Skeletal muscle tissue (tissue), 3 donors: ENCODE measurements at regions not wholly inside any gene's neighbourhood (a gene's known extent, or its start where the extent isn't known, plus 50 kb on each side); places are given as distances from the start of the nearest gene placed in this dataset.
"Not testable (repeated sequence)": the region's sequence is repeated elsewhere in the genome, so short reads cannot be mapped to it uniquely, and the experiment has no call there.

Experiments
- H3K27ac ChIP-seq: one replicate; pipeline ENCODE4 v1.7.0; 2013; ENCODE audit warnings: mild to moderate bottlenecking, low read depth, low read length, inconsistent platforms
- H3K27me3 ChIP-seq, 3 donors: one replicate each; pipeline ENCODE4 v1.7.0; 2013; ENCODE audit warnings: low read length in 3 of 3; ENCODE audit not compliant: control insufficient read depth in 3 of 3, insufficient read depth in 3 of 3
- H3K36me3 ChIP-seq, 3 donors: one replicate each; pipeline ENCODE4 v1.7.0; 2013; ENCODE audit warnings: low read length in 3 of 3; ENCODE audit not compliant: control insufficient read depth in 3 of 3, insufficient read depth in 3 of 3
- H3K4me1 ChIP-seq, 3 donors: one replicate each; pipeline ENCODE4 v1.7.0; 2013; ENCODE audit warnings: low read length in 3 of 3, mild to moderate bottlenecking in 3 of 3; ENCODE audit not compliant: control insufficient read depth in 3 of 3, insufficient read depth in 3 of 3
- H3K4me3 ChIP-seq, 3 donors: one replicate each; pipeline ENCODE4 v1.7.0; 2013; ENCODE audit warnings: low read length in 3 of 3
- H3K9ac ChIP-seq, 3 donors: one replicate each; pipeline ENCODE4 v1.7.0; 2013; ENCODE audit warnings: low read length in 3 of 3, mild to moderate bottlenecking in 3 of 3, moderate library complexity in 2 of 3, low read depth in 1 of 3
- H3K9me3 ChIP-seq, 3 donors: one replicate each; pipeline ENCODE4 v1.7.0; 2013; ENCODE audit warnings: low read length in 3 of 3; ENCODE audit not compliant: control insufficient read depth in 3 of 3
- donor health status: Osteomylitis.

DNA sequence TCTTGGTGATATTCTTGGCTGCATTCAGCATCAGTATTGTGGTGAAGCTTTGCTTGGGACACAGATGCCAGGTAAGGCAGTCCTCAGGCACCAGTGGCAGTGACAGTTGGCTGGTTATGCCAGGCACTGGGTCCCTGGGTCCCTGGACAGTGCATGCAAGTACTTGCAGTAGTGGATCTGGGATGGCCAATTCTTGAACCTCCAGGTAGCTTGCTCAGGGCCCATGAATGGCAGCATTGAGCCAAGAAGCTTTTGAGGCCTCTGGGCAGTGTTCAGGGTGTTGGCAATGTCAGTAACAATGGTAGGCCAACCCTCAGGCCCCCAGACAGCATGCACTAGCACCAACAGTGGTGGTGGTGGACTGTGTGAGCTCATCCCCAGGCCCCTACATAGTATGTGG is 106.8 kb upstream of the ANXA10 start:
- peak overlapping the region in 1 of 3 donors; percentile 29 for H3K4me3 ChIP-seq
- no peak overlapping the region for H3K9ac ChIP-seq
- H3K27ac ChIP-seq: no peak overlapping the region
- H3K9me3 ChIP-seq: peaks cover 0 to 4% (median 0%) of the 10 kb centered on the region in 3 donors
- H3K4me1 ChIP-seq: no peaks in the 10 kb centered on the region
- no peaks in the 10 kb centered on the region for H3K27me3 ChIP-seq
- H3K36me3 ChIP-seq: no peaks in the 10 kb centered on the region

DNA sequence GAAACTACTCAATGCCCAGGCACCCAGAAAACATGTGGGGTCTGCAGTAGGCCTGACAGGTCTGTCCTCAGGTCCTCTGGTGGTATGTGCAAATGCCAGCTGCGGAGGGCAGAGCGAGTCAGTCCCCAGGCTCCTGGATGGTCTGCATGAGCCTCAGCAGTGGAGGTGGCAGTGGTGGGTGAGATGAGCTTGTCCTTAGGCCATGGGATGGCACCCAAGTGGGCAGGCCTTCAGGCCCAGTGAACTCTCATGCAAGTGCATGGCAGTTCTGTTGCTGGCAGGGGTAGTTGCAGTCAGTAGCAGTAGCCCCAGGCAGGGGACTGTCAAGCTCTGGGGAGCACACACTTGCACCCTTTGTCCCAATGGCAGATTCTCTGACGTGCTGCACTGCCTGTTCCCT is 106.3 kb upstream of the ANXA10 start:
- H3K27ac ChIP-seq: no peak overlapping the region
- peaks cover 0 to 4% (median 0%) of the 10 kb centered on the region in 3 donors for H3K9me3 ChIP-seq

DNA sequence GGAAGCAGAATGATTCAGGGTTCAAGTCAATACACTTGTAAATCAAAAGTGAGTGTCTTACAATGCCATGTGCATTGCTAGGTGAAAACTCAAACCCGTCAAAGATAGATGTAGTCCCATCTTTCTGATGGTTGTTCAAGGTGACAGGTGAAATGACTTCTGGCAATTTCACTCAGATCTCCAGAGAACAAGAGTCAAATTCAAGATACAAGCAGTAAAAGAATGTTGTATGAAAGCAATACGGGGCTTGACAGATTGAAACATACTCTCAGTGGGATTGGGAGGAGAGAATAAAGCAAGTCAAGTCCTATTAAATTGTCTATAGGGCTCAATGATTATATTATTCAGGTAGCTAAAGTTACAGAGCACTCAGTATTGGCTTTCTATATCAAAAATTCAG is 105.1 kb upstream of the ANXA10 start:
- peaks cover 0 to 4% (median 0%) of the 10 kb centered on the region in 3 donors for H3K9me3 ChIP-seq
- H3K9ac ChIP-seq: no peak overlapping the region

More for the DNA sequence above, 106.3 kb upstream of the ANXA10 start:
- Histone ChIP-seq H3K4me3 (no peak overlapping the region), H3K4me1 (no peaks in the 10 kb centered on the region), H3K36me3 (no peaks in the 10 kb centered on the region), H3K27me3 (no peaks in the 10 kb centered on the region), H3K9ac (no peak overlapping the region)

DNA sequence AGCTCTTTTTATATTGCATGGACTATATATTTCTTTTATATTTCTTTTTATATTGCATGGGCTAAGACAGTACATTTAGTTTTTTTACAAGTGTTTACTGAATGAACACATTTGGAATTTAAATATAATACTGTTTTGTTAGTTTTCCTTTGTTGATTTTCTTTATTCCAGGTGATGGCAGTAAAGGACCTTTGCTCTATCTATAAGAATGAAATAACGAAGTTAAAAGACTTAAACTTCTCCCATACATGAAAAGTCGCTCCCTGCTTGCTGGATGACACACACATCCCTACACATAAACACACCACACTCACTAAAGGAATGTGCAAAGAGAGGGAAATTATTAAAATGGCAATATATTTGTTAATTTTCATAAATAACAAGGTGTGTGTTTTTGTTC is 102.5 kb upstream of the ANXA10 start:
- Histone ChIP-seq H3K4me3 (no peak overlapping the region), H3K27me3 (no peaks in the 10 kb centered on the region), H3K9me3 (peaks cover 0 to 4% (median 0%) of the 10 kb centered on the region in 3 donors), H3K4me1 (no peaks in the 10 kb centered on the region), H3K27ac (no peak overlapping the region), H3K9ac (no peak overlapping the region), H3K36me3 (no peaks in the 10 kb centered on the region)

More for the DNA sequence above, 105.1 kb upstream of the ANXA10 start:
- no peaks in the 10 kb centered on the region for H3K27me3 ChIP-seq
- H3K36me3 ChIP-seq: no peaks in the 10 kb centered on the region
- H3K27ac ChIP-seq: no peak overlapping the region
- H3K4me1 ChIP-seq: no peaks in the 10 kb centered on the region
- no peak overlapping the region for H3K4me3 ChIP-seq

GRCh38 chr4:168008112-168008511 is 84.2 kb upstream of the ANXA10 start:
- H3K36me3 ChIP-seq, H3K9ac ChIP-seq, H3K4me1 ChIP-seq, H3K9me3 ChIP-seq, H3K4me3 ChIP-seq, H3K27me3 ChIP-seq, H3K27ac ChIP-seq: not testable (repeated sequence)

- H3K4me1 ChIP-seq: no peaks in the 10 kb centered on the region
- no peaks in the 10 kb centered on the region for H3K27me3 ChIP-seq
- H3K4me3 ChIP-seq: no peak overlapping the region
- no peak overlapping the region for H3K27ac ChIP-seq
- no peaks in the 10 kb centered on the region for H3K36me3 ChIP-seq
- no peak overlapping the region for H3K9ac ChIP-seq
- H3K9me3 ChIP-seq: no peaks in the 10 kb centered on the region
Measured at GRCh38 chr4:168019019-168019651, 73.2 kb upstream of the ANXA10 start.

- no peak overlapping the region for H3K9ac ChIP-seq
- no peaks in the 10 kb centered on the region for H3K36me3 ChIP-seq
- no peak overlapping the region for H3K4me3 ChIP-seq
- no peaks in the 10 kb centered on the region for H3K9me3 ChIP-seq
- H3K4me1 ChIP-seq: no peaks in the 10 kb centered on the region
- H3K27me3 ChIP-seq: no peaks in the 10 kb centered on the region
- no peak overlapping the region for H3K27ac ChIP-seq
Measured at GRCh38 chr4:168019921-168020320, 72.4 kb upstream of the ANXA10 start.

DNA sequence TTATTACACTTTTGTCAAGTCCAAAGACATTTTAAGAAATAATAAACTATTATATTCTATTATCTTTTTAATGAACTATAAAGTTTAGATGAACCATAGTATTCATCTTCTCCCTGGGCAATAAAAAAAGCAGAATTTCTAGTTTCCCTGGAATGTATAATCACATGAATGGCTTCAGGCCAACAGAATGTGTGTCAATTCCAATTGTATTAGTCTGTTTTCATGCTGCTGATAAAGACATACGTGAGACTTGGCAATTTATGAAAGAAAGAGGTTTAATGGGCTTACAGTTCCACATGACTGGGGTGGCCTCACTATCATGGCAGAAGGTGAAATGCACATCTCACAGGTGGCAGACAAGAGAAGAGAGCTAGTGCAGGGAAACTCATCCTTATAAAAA is 70.7 kb upstream of the ANXA10 start:
- Histone ChIP-seq H3K9ac (no peak overlapping the region), H3K36me3 (no peaks in the 10 kb centered on the region), H3K4me3 (no peak overlapping the region), H3K27me3 (no peaks in the 10 kb centered on the region), H3K9me3 (no peaks in the 10 kb centered on the region), H3K27ac (no peak overlapping the region), H3K4me1 (no peaks in the 10 kb centered on the region)

DNA sequence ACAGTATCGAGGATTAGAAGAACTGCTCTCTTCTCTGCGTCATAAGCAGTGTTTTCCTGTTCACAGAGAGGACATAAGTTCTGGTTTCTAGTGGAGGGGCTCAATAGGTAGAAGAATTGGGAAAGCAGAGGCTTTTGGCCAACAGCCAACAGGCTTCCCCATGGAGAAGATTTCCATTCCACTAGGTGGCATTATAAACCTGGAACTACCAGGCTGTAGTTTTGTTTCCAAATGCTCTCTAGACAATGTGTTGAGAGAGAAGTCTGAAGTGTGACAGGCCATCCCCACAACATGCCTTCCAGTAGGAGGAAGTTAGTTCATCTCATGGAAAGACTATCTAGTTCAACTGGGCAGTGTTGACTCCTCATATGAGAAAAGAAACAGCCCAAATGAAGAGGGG is 63.8 kb upstream of the ANXA10 start:
- Histone ChIP-seq H3K9ac (no peak overlapping the region), H3K4me1 (no peaks in the 10 kb centered on the region), H3K36me3 (no peaks in the 10 kb centered on the region), H3K9me3 (no peaks in the 10 kb centered on the region), H3K27me3 (no peaks in the 10 kb centered on the region), H3K27ac (no peak overlapping the region), H3K4me3 (no peak overlapping the region)

DNA sequence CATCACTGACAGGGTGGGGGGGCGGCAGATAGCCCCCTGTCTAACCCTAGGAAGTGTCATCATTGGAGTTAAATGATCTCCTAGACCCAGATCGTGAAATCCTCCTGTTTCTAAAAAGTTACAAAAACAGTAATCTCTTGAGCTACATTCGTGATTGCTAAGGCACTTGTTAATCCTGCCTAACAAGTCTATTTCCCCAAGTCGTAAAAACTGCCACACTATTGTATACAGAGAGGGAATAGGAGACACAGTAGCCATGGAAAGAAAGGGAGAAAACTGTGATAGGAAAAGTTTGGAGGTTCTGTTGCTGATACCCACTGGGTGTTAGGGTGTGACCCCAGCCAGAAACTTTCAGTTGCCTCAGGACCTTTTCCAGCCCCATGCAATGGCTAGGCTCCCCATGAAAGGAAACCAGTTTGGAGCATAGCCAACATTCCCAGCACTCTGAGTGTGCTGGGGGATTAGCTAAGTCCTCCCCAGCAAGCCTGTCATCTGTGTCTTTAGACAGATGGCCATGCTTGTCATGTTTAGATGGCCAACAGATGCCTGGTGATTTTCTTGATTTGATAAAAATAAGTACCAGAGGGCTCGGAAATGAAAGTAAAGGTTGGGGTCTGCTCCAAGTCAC is 63.3 kb upstream of the ANXA10 start:
- Histone ChIP-seq H3K9ac (no peak overlapping the region), H3K27me3 (no peaks in the 10 kb centered on the region), H3K36me3 (no peaks in the 10 kb centered on the region), H3K4me1 (no peaks in the 10 kb centered on the region), H3K9me3 (no peaks in the 10 kb centered on the region), H3K4me3 (no peak overlapping the region), H3K27ac (no peak overlapping the region)
